HG03575 (cell line): ENCODE measurements at regions not wholly inside any gene's neighbourhood (a gene's known extent, or its start where the extent isn't known, plus 50 kb on each side); places are given as distances from the start of the nearest gene placed in this dataset.

Experiments used
- ATAC-seq: cut with Tn5 transposase; IDR thresholded peaks from one replicate; pipeline ENCODE4 v1.9.1; 2021; ENCODE audit not compliant: unreplicated experiment, insufficient number of reproducible peaks, low FRiP score; ENCODE audit errors: extremely low read depth

GRCh38 chr13:90746230-90746629, 601.3 kb upstream of the MIR17HG start:
- no peak for ATAC-seq

- ATAC-seq, result no peak
Observed at GRCh38 chr13:90750021-90750420, 597.5 kb upstream of the MIR17HG start.

GRCh38 chr13:90751026-90751425, 596.5 kb upstream of the MIR17HG start:
- ATAC-seq, result no peak

GRCh38 chr13:90752070-90752469, 595.4 kb upstream of the MIR17HG start:
- ATAC-seq, result no peak

- no peak for ATAC-seq
Observed at GRCh38 chr13:90757127-90757680, 590.3 kb upstream of the MIR17HG start.

GRCh38 chr13:90760639-90761038, 586.8 kb upstream of the MIR17HG start:
- no peak for ATAC-seq

GRCh38 chr13:90763476-90764150, 583.9 kb upstream of the MIR17HG start:
- no peak for ATAC-seq

GRCh38 chr13:90766386-90766902, 581.0 kb upstream of the MIR17HG start:
- no peak for ATAC-seq

GRCh38 chr13:90768116-90768515, 579.4 kb upstream of the MIR17HG start:
- no peak for ATAC-seq

- no peak for ATAC-seq
Observed at GRCh38 chr13:90769387-90769786, 578.1 kb upstream of the MIR17HG start.

GRCh38 chr13:90770334-90770733, 577.2 kb upstream of the MIR17HG start:
- ATAC-seq, result no peak

GRCh38 chr13:90773681-90774080, 573.8 kb upstream of the MIR17HG start:
- no peak for ATAC-seq

- no peak for ATAC-seq
Observed at GRCh38 chr13:90776051-90776748, 571.3 kb upstream of the MIR17HG start.

- no peak for ATAC-seq
Observed at GRCh38 chr13:90783273-90783672, 564.2 kb upstream of the MIR17HG start.

GRCh38 chr13:90787007-90787406, 560.5 kb upstream of the MIR17HG start:
- no peak for ATAC-seq

GRCh38 chr13:90792335-90792734, 555.2 kb upstream of the MIR17HG start:
- no peak for ATAC-seq

- no peak for ATAC-seq
Observed at GRCh38 chr13:90793261-90793820, 554.1 kb upstream of the MIR17HG start.

GRCh38 chr13:90796474-90796873, 551.0 kb upstream of the MIR17HG start:
- no peak for ATAC-seq

- ATAC-seq, result no peak
Observed at GRCh38 chr13:90797335-90797734, 550.2 kb upstream of the MIR17HG start.

- ATAC-seq, result no peak
Observed at GRCh38 chr13:90798381-90798780, 549.1 kb upstream of the MIR17HG start.
